Osteoblast (primary cell): ENCODE measurements at regions not wholly inside any gene's neighbourhood (a gene's known extent, or its start where the extent isn't known, plus 50 kb on each side); places are given as distances from the start of the nearest gene placed in this dataset.

Source experiments
- DNase-seq: peaks from one replicate; pipeline ENCODE4 v3.0.0; 2011; ENCODE audit warnings: low spot score, mixed read lengths; ENCODE audit not compliant: insufficient read length; ENCODE audit errors: missing footprints
- H2AFZ ChIP-seq: 2 replicates; pipeline ENCODE4 v1.6.0; 2011; ENCODE audit warnings: mild to moderate bottlenecking, low read length
- H3K27ac ChIP-seq: 2 replicates; pipeline ENCODE4 v1.5.1; 2011; ENCODE audit warnings: mild to moderate bottlenecking, low read depth, low read length, moderate library complexity
- H3K27me3 ChIP-seq: 2 replicates; pipeline ENCODE4 v1.6.0; 2012; ENCODE audit warnings: mild to moderate bottlenecking, control low read depth, inconsistent platforms, low read length, moderate library complexity; ENCODE audit not compliant: insufficient read depth
- H3K36me3 ChIP-seq: 2 replicates; pipeline ENCODE4 v1.5.1; 2011; ENCODE audit warnings: mild to moderate bottlenecking, low read length, control low read depth, moderate library complexity; ENCODE audit not compliant: insufficient read depth
- H3K4me1 ChIP-seq: 2 replicates; pipeline ENCODE4 v1.5.1; 2011; ENCODE audit warnings: mild to moderate bottlenecking, low read length, control low read depth, moderate library complexity; ENCODE audit not compliant: insufficient read depth
- H3K4me2 ChIP-seq: 2 replicates; pipeline ENCODE4 v1.6.0; 2011; ENCODE audit warnings: mild to moderate bottlenecking, low read length; ENCODE audit not compliant: insufficient read depth
- H3K4me3 ChIP-seq: fragments of 200-600 bp; sonication (generic); 3 replicates; pipeline ENCODE4 v1.5.1; 2012; ENCODE audit warnings: mild to moderate bottlenecking, low read length, inconsistent platforms; ENCODE audit not compliant: insufficient read depth
- H3K79me2 ChIP-seq: 2 replicates; pipeline ENCODE4 v1.6.0; 2012; ENCODE audit warnings: mild to moderate bottlenecking, low read length, control low read depth, inconsistent platforms; ENCODE audit not compliant: insufficient read depth
- H3K9me3 ChIP-seq: 2 replicates; pipeline ENCODE4 v1.5.1; 2011; ENCODE audit warnings: low read depth, low read length, control low read depth
- H4K20me1 ChIP-seq: 2 replicates; pipeline ENCODE4 v1.6.0; 2012; ENCODE audit warnings: mild to moderate bottlenecking, low read length, control low read depth; ENCODE audit not compliant: insufficient read depth
- CTCF ChIP-seq: IDR thresholded peaks from 2 replicates; pipeline ENCODE4 v1.5.1; 2011; ENCODE audit warnings: mild to moderate bottlenecking, low read depth, low read length, moderate library complexity; ENCODE audit errors: extremely low read depth

GRCh38 chr4:35970366-35970960 lies 273.9 kb downstream of the ARAP2 start:
- Histone ChIP-seq H3K27ac (no peak overlapping the region), H3K4me2 (no peak overlapping the region), H3K36me3 (no peaks in the 10 kb centered on the region), H3K9me3 (no peaks in the 10 kb centered on the region), H3K79me2 (no peaks in the 10 kb centered on the region), H3K27me3 (no peaks in the 10 kb centered on the region), H3K4me1 (no peaks in the 10 kb centered on the region), H2AFZ (no peak overlapping the region), H3K4me3 (no peak overlapping the region), H4K20me1 (no peaks in the 10 kb centered on the region)
- DNase-seq: no peak
- no peak for TF ChIP-seq CTCF

- Histone ChIP-seq H3K27me3 (no peaks in the 10 kb centered on the region), H3K4me1 (no peaks in the 10 kb centered on the region), H3K79me2 (no peaks in the 10 kb centered on the region), H3K4me3 (no peak overlapping the region), H2AFZ (no peak overlapping the region), H3K36me3 (no peaks in the 10 kb centered on the region), H3K4me2 (no peak overlapping the region), H3K27ac (no peak overlapping the region), H3K9me3 (no peaks in the 10 kb centered on the region), H4K20me1 (no peaks in the 10 kb centered on the region)
- DNase-seq: no peak
- TF ChIP-seq CTCF: no peak
These were observed 271.5 kb downstream of the ARAP2 start for GRCh38 chr4:35972814-35973213.

- Histone ChIP-seq H3K9me3 (no peaks in the 10 kb centered on the region), H4K20me1 (no peaks in the 10 kb centered on the region), H3K4me3 (no peak overlapping the region), H3K4me1 (no peaks in the 10 kb centered on the region), H3K27ac (no peak overlapping the region), H3K4me2 (no peak overlapping the region), H3K27me3 (no peaks in the 10 kb centered on the region), H2AFZ (no peak overlapping the region), H3K36me3 (no peaks in the 10 kb centered on the region), H3K79me2 (no peaks in the 10 kb centered on the region)
- no peak for TF ChIP-seq CTCF
- no peak for DNase-seq
These were observed 268.5 kb downstream of the ARAP2 start for GRCh38 chr4:35975617-35976355.

GRCh38 chr4:35978551-35978950 lies 265.8 kb downstream of the ARAP2 start:
- Histone ChIP-seq H3K36me3 (no peaks in the 10 kb centered on the region), H3K4me3 (no peak overlapping the region), H3K9me3 (no peaks in the 10 kb centered on the region), H3K27ac (no peak overlapping the region), H3K4me1 (no peaks in the 10 kb centered on the region), H2AFZ (no peak overlapping the region), H3K27me3 (no peaks in the 10 kb centered on the region), H3K79me2 (no peaks in the 10 kb centered on the region), H4K20me1 (no peaks in the 10 kb centered on the region), H3K4me2 (no peak overlapping the region)
- TF ChIP-seq CTCF: no peak
- no peak for DNase-seq
